ENCODE measurements at regions not wholly inside any gene's neighbourhood (a gene's known extent, or its start where the extent isn't known, plus 50 kb on each side); places are given as distances from the start of the nearest gene placed in this dataset.
"Not testable (repeated sequence)": the region's sequence is repeated elsewhere in the genome, so short reads cannot be mapped to it uniquely, and the experiment has no call there.

- no peaks in the 10 kb centered on the region for H3K4me1 ChIP-seq (ENCODE audit: low read length)
- H3K79me2 ChIP-seq (ENCODE audit: low read length), result no peaks in the 10 kb centered on the region
- H3K9me2 ChIP-seq (replicated peaks; ENCODE audit: insufficient read depth, low read length), result no peaks in the 10 kb centered on the region
- no peaks in the 10 kb centered on the region for H3K36me3 ChIP-seq (replicated peaks; ENCODE audit: insufficient read depth, low read length)
- TF ChIP-seq CTCF (IDR thresholded peaks at IDR 0.05; ENCODE audit: low read length) (no peak), EZH2 (optimal IDR thresholded peaks at IDR 0.05; ENCODE audit: low read depth, low read length) (no peak), EZH2phosphoT487 (IDR thresholded peaks at IDR 0.05; ENCODE audit: low read length) (no peak)
- no peaks in the 10 kb centered on the region for H3F3A ChIP-seq (ENCODE audit: insufficient read depth, low read length)
- H3K27ac ChIP-seq (ENCODE audit: low read length), result no peak overlapping the region
- H2AFZ ChIP-seq (ENCODE audit: low read length), result no peak overlapping the region
- no peak overlapping the region for H3K9ac ChIP-seq (ENCODE audit: low read length)
- H3K4me2 ChIP-seq (ENCODE audit: low read depth, low read length), result no peak overlapping the region
- DNase-seq, result no peak
- no peak overlapping the region for H3K4me3 ChIP-seq (ENCODE audit: low read length)
- no peaks in the 10 kb centered on the region for H3K9me3 ChIP-seq (replicated peaks; ENCODE audit: insufficient read depth, low read length)
- no peaks in the 10 kb centered on the region for H4K20me1 ChIP-seq (ENCODE audit: insufficient read depth, low read length)
- H3K27me3 ChIP-seq (replicated peaks; ENCODE audit: insufficient read depth, low read length), result no peaks in the 10 kb centered on the region
Observed at GRCh38 chr6:27604986-27605385, 132.1 kb upstream of the ZNF184 start.

- Histone ChIP-seq H2AFZ (ENCODE audit: low read length) (no peak overlapping the region), H3K9me3 (replicated peaks; ENCODE audit: insufficient read depth, low read length) (no peaks in the 10 kb centered on the region), H3K27me3 (replicated peaks; ENCODE audit: insufficient read depth, low read length) (no peaks in the 10 kb centered on the region), H4K20me1 (ENCODE audit: insufficient read depth, low read length) (no peaks in the 10 kb centered on the region), H3K4me2 (ENCODE audit: low read depth, low read length) (no peak overlapping the region), H3K79me2 (ENCODE audit: low read length) (no peaks in the 10 kb centered on the region), H3F3A (ENCODE audit: insufficient read depth, low read length) (no peaks in the 10 kb centered on the region), H3K27ac (ENCODE audit: low read length) (no peak overlapping the region), H3K4me3 (ENCODE audit: low read length) (no peak overlapping the region), H3K36me3 (replicated peaks; ENCODE audit: insufficient read depth, low read length) (no peaks in the 10 kb centered on the region), H3K4me1 (ENCODE audit: low read length) (no peaks in the 10 kb centered on the region), H3K9ac (ENCODE audit: low read length) (no peak overlapping the region), H3K9me2 (replicated peaks; ENCODE audit: insufficient read depth, low read length) (no peaks in the 10 kb centered on the region)
- DNase-seq, result no peak
- no peak for TF ChIP-seq EZH2phosphoT487 (IDR thresholded peaks at IDR 0.05; ENCODE audit: low read length)
- no peak for TF ChIP-seq EZH2 (optimal IDR thresholded peaks at IDR 0.05; ENCODE audit: low read depth, low read length)
- TF ChIP-seq CTCF (IDR thresholded peaks at IDR 0.05; ENCODE audit: low read length), result no peak
Observed at GRCh38 chr6:27601668-27602254, 128.9 kb upstream of the ZNF184 start.

- H3K4me1 ChIP-seq (ENCODE audit: low read length), result no peaks in the 10 kb centered on the region
- H3K9me2 ChIP-seq (replicated peaks; ENCODE audit: insufficient read depth, low read length), result no peaks in the 10 kb centered on the region
- H3F3A ChIP-seq (ENCODE audit: insufficient read depth, low read length), result no peaks in the 10 kb centered on the region
- H3K79me2 ChIP-seq (ENCODE audit: low read length), result no peaks in the 10 kb centered on the region
- H3K4me2 ChIP-seq (ENCODE audit: low read depth, low read length), result no peak overlapping the region
- no peaks in the 10 kb centered on the region for H4K20me1 ChIP-seq (ENCODE audit: insufficient read depth, low read length)
- H3K27me3 ChIP-seq (replicated peaks; ENCODE audit: insufficient read depth, low read length), result no peaks in the 10 kb centered on the region
- H3K9me3 ChIP-seq (replicated peaks; ENCODE audit: insufficient read depth, low read length), result no peaks in the 10 kb centered on the region
- no peak for TF ChIP-seq EZH2 (optimal IDR thresholded peaks at IDR 0.05; ENCODE audit: low read depth, low read length)
- no peak for TF ChIP-seq EZH2phosphoT487 (IDR thresholded peaks at IDR 0.05; ENCODE audit: low read length)
- TF ChIP-seq CTCF (IDR thresholded peaks at IDR 0.05; ENCODE audit: low read length), result no peak
- H3K36me3 ChIP-seq (replicated peaks; ENCODE audit: insufficient read depth, low read length), result no peaks in the 10 kb centered on the region
- no peak for DNase-seq
- no peak overlapping the region for H3K4me3 ChIP-seq (ENCODE audit: low read length)
- H3K27ac ChIP-seq (ENCODE audit: low read length), result no peak overlapping the region
- H2AFZ ChIP-seq (ENCODE audit: low read length), result no peak overlapping the region
- H3K9ac ChIP-seq (ENCODE audit: low read length), result no peak overlapping the region
Observed at GRCh38 chr6:27599859-27600532, 127.1 kb upstream of the ZNF184 start.

- H3K27ac ChIP-seq (ENCODE audit: low read length); H3K4me1 ChIP-seq (ENCODE audit: low read length); H3F3A ChIP-seq (ENCODE audit: insufficient read depth, low read length); H3K9me2 ChIP-seq (replicated peaks; ENCODE audit: insufficient read depth, low read length); H3K79me2 ChIP-seq (ENCODE audit: low read length); H3K4me2 ChIP-seq (ENCODE audit: low read depth, low read length); DNase-seq; H3K9me3 ChIP-seq (replicated peaks; ENCODE audit: insufficient read depth, low read length); H3K36me3 ChIP-seq (replicated peaks; ENCODE audit: insufficient read depth, low read length); H3K9ac ChIP-seq (ENCODE audit: low read length); H4K20me1 ChIP-seq (ENCODE audit: insufficient read depth, low read length); H3K27me3 ChIP-seq (replicated peaks; ENCODE audit: insufficient read depth, low read length); H2AFZ ChIP-seq (ENCODE audit: low read length); H3K4me3 ChIP-seq (ENCODE audit: low read length): not testable (repeated sequence)
Observed at GRCh38 chr6:27597031-27597567, 124.2 kb upstream of the ZNF184 start.
